ENCODE measurements at regions not wholly inside any gene's neighbourhood (a gene's known extent, or its start where the extent isn't known, plus 50 kb on each side); places are given as distances from the start of the nearest gene placed in this dataset.

DNA sequence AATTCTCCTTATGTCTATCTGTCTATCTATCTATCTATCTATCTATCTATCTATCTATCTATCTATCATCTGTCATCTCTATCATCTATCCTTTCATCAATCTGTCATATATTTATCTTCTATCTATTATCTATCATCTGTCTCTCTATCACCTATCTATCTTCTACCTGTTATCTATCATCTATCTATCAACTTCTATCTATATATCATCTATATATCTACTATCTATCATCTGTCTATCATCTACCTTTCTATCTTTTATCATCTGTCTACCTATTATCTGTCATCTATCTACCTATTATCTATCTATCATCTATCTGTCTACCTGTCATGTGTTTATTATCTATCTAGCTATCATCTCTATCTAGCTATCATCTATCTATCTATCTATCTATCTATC lies 124.7 kb upstream of the C1orf174 start:
- no peaks in the 10 kb centered on the region for H3K4me1 ChIP-seq
- no peak for DNase-seq (ENCODE audit: low spot score in 2 of 2)
- H3K36me3 ChIP-seq: no peaks in the 10 kb centered on the region
- peaks cover 0 to 6% (median 0%) of the 10 kb centered on the region in 4 donors for H3K9me3 ChIP-seq
- H3K27me3 ChIP-seq: no peaks in the 10 kb centered on the region
- no peak overlapping the region for H3K27ac ChIP-seq
- no peak overlapping the region for H3K4me3 ChIP-seq
- TF ChIP-seq POLR2A (IDR thresholded peaks at IDR 0.05): no peak

GRCh38 chr1:4025752-4026151 lies 125.7 kb upstream of the C1orf174 start:
- peaks cover 0 to 8% (median 0%) of the 10 kb centered on the region in 4 donors for H3K9me3 ChIP-seq
- H3K27ac ChIP-seq: no peak overlapping the region
- TF ChIP-seq EP300 (IDR thresholded peaks at IDR 0.05): no peak
- TF ChIP-seq CTCF (IDR thresholded peaks at IDR 0.05): no peak
- TF ChIP-seq POLR2A (IDR thresholded peaks at IDR 0.05): no peak
- no peaks in the 10 kb centered on the region for H3K36me3 ChIP-seq
- no peak for DNase-seq (ENCODE audit: low spot score in 2 of 2)
- 73 to 75% methylated on average over 5 of the region's 5 CpGs for WGBS, 2 donors
- H3K27me3 ChIP-seq: no peaks in the 10 kb centered on the region
- no peaks in the 10 kb centered on the region for H3K4me1 ChIP-seq
- no peak overlapping the region for H3K4me3 ChIP-seq

DNA sequence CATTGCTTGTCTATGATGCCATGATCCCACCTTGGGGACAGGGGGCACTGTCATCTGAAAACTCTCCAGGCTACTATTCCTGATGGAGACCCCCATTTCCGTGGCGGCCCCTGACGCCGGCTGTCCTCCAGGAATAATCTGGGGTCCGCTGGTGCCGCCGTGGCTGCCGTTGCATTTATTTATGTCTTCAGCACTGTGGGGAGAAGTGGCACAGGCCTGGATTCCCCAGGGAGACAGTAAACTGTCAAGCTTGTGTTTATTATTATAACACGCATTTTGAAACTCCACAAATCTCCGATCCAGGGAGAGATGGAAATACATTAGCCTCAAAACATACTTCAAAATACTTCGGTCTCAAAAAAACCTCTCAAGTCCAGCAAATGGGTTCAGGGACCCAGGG lies 126.9 kb upstream of the C1orf174 start:
- TF ChIP-seq EP300 (IDR thresholded peaks at IDR 0.05) (no peak), CTCF (IDR thresholded peaks at IDR 0.05) (no peak), POLR2A (IDR thresholded peaks at IDR 0.05) (no peak)
- no peaks in the 10 kb centered on the region for H3K27me3 ChIP-seq
- H3K36me3 ChIP-seq: no peaks in the 10 kb centered on the region
- no peak overlapping the region for H3K4me3 ChIP-seq
- DNase-seq (ENCODE audit: low spot score in 2 of 2): no peak
- H3K27ac ChIP-seq: no peak overlapping the region
- 74 to 81% methylated on average over 11 of the region's 11 CpGs for WGBS, 2 donors
- H3K9me3 ChIP-seq: peaks cover 0 to 20% (median 0%) of the 10 kb centered on the region in 4 donors
- H3K4me1 ChIP-seq: no peaks in the 10 kb centered on the region

DNA sequence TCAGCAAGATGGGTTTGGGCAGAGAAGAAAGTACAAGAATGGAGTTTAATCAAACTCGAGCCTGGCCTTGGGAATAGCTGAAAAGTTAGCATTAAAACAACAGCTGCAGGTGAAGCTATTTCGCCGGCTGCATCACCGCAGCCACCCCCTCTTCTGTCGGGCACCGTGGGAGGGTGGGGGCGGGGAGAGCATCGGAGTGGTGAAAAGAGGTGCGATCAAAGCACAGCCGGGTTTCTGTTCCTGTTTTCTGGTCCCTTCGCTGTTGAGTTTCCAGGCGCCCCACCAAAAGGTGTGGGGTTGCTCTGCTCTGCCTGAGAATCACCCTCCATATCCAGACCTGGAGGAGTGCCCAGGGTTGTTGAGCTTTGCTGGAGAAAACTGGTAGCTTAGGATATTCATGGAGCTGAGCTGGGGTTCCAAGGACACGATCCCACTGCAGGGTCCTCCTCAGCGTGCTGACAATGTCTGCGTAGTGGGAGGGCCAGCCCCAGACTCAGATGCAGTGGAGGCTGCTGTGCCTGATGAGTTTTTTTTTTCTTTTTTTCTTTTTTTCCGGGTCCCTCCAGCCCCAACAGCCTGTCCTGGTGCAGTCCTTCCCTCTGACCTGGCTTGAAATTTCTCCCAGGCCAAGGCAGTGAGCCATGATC lies 127.5 kb upstream of the C1orf174 start:
- H3K27me3 ChIP-seq: no peaks in the 10 kb centered on the region

DNA sequence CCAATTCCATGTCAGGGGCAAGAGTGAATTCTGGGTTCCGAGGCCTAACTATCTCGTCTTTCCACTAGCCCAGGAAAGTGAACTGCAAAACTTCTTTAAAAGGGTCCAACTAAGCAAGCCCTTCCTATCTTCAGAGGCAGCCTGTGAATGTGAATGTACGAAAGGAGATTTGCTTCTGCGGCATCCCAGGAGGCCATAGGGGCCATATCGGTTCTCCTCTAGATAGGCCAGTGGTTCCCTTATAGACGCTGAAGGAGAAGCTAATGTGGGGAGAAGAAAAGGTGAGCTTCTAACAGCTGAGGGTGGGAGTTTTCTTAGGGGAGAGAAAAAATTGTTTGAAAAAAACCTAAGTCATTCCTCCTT lies 128.0 kb upstream of the C1orf174 start:
- Histone ChIP-seq H3K27ac (no peak overlapping the region), H3K9me3 (peaks cover 0 to 22% (median 0%) of the 10 kb centered on the region in 4 donors), H3K4me1 (no peaks in the 10 kb centered on the region), H3K27me3 (no peaks in the 10 kb centered on the region), H3K4me3 (no peak overlapping the region), H3K36me3 (no peaks in the 10 kb centered on the region)
- no peak for TF ChIP-seq EP300 (IDR thresholded peaks at IDR 0.05)
- TF ChIP-seq CTCF (IDR thresholded peaks at IDR 0.05): no peak
- TF ChIP-seq POLR2A (IDR thresholded peaks at IDR 0.05): no peak
- DNase-seq (ENCODE audit: low spot score in 2 of 2): no peak
- WGBS, 2 donors: 89 to 91% methylated on average over 6 of the region's 6 CpGs

More for the DNA sequence above, 127.5 kb upstream of the C1orf174 start:
- no peaks in the 10 kb centered on the region for H3K4me1 ChIP-seq
- no peak overlapping the region for H3K4me3 ChIP-seq
- TF ChIP-seq POLR2A (IDR thresholded peaks at IDR 0.05) (no peak), CTCF (IDR thresholded peaks at IDR 0.05) (no peak), EP300 (IDR thresholded peaks at IDR 0.05) (no peak)
- DNase-seq (ENCODE audit: low spot score in 2 of 2): no peak
- no peaks in the 10 kb centered on the region for H3K36me3 ChIP-seq
- no peak overlapping the region for H3K27ac ChIP-seq
- H3K9me3 ChIP-seq: peaks cover 0 to 22% (median 0%) of the 10 kb centered on the region in 4 donors
- WGBS, 2 donors: 24 to 44% methylated on average over 15 to 16 of the region's 16 CpGs

DNA sequence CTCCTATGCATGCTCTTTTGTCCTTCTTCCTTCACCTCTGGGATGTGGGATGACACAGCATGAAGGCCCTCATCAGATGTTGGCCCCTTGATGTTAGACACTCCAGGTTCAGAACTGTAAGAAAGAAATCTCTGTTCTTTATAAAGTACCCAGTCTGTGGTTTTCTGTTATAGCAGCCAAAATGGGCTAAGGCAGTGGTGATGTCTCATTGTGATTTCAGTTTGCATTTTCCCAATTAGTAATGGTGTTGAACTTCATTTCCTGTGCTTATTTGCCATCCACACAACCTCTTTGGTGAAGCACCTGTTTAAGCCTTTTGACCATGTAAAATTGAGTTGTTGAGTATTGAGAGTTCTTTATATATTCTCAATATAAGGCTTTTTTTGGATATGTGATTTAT lies 129.3 kb upstream of the C1orf174 start:
- TF ChIP-seq CTCF (IDR thresholded peaks at IDR 0.05) (no peak), EP300 (IDR thresholded peaks at IDR 0.05) (no peak), POLR2A (IDR thresholded peaks at IDR 0.05) (no peak)
- peaks cover 0 to 22% (median 0%) of the 10 kb centered on the region in 4 donors for H3K9me3 ChIP-seq
- no peak overlapping the region for H3K4me3 ChIP-seq
- H3K27ac ChIP-seq: no peak overlapping the region
- no peaks in the 10 kb centered on the region for H3K4me1 ChIP-seq
- no peaks in the 10 kb centered on the region for H3K27me3 ChIP-seq
- H3K36me3 ChIP-seq: no peaks in the 10 kb centered on the region
- no peak for DNase-seq (ENCODE audit: low spot score in 2 of 2)

Data from tibial nerve (tissue), 4 donors.